ENCODE measurements at regions not wholly inside any gene's neighbourhood (a gene's known extent, or its start where the extent isn't known, plus 50 kb on each side); places are given as distances from the start of the nearest gene placed in this dataset.

GRCh38 chr1:90780981-90781380 is 63.9 kb upstream of the BARHL2 start:
- DNase-seq (ENCODE audit: low spot score): no peak

- no peak for DNase-seq (ENCODE audit: low spot score)
Observed at GRCh38 chr1:90779573-90779972, 62.5 kb upstream of the BARHL2 start.

GRCh38 chr1:90778486-90778885 is 61.4 kb upstream of the BARHL2 start:
- DNase-seq (ENCODE audit: low spot score): no peak

- DNase-seq (ENCODE audit: low spot score): no peak
Observed at GRCh38 chr1:90773812-90774211, 56.7 kb upstream of the BARHL2 start.

- DNase-seq (ENCODE audit: low spot score): no peak
Observed at GRCh38 chr1:90768826-90769225, 51.7 kb upstream of the BARHL2 start.

- no peak for DNase-seq (ENCODE audit: low spot score)
Observed at GRCh38 chr1:90768098-90768497, 51.0 kb upstream of the BARHL2 start.

Data from CD4-positive, alpha-beta T cell treated with Interleukin-6 at 100 ng/mL for 8 hours (primary cell).